ENCODE measurements at regions not wholly inside any gene's neighbourhood (a gene's known extent, or its start where the extent isn't known, plus 50 kb on each side); places are given as distances from the start of the nearest gene placed in this dataset.

GRCh38 chr9:16150501-16150900 lies 597.7 kb downstream of the CCDC171 start:
- intact Hi-C loops (cut with micrococcal nuclease; ENCODE audit: unreplicated experiment): no loop called here
- Histone ChIP-seq H3K4me2 (ENCODE audit: low read length) (no peak overlapping the region), H3K9me3 (ENCODE audit: low read length) (no peaks in the 10 kb centered on the region), H3K36me3 (ENCODE audit: insufficient read depth, low read length) (no peaks in the 10 kb centered on the region), H3K27ac (ENCODE audit: low read depth, low read length, poor library complexity, severe bottlenecking) (no peak overlapping the region), H3K79me2 (ENCODE audit: insufficient read depth, low read depth, low read length) (no peaks in the 10 kb centered on the region), H3K4me3 (ENCODE audit: low read depth, low read length, poor library complexity, severe bottlenecking) (no peak overlapping the region), H3K4me1 (ENCODE audit: insufficient read depth, low read length, poor library complexity, severe bottlenecking) (no peaks in the 10 kb centered on the region), H3K9me2 (ENCODE audit: insufficient read depth, low read length) (no peaks in the 10 kb centered on the region), H2AFZ (ENCODE audit: low read length) (no peak overlapping the region), H4K20me1 (ENCODE audit: insufficient read depth, low read length) (no peaks in the 10 kb centered on the region)
- DNase-seq (ENCODE audit: low spot score): no peak
- BruUV-seq (replicated peaks): no TSS peak
- TF ChIP-seq EZH2phosphoT487 (IDR thresholded peaks at IDR 0.05; ENCODE audit: borderline replicate concordance, low read depth, low read length) (no peak), CTCF (conservative IDR thresholded peaks at IDR 0.05; ENCODE audit: low read length) (no peak)
- POLR2A ChIA-PET: no interaction called here
- CTCF ChIA-PET (ENCODE audit: unreplicated experiment): no interaction called here

GRCh38 chr9:16150938-16151650 lies 598.3 kb downstream of the CCDC171 start:
- TF ChIP-seq CTCF (conservative IDR thresholded peaks at IDR 0.05; ENCODE audit: low read length) (no peak), EZH2phosphoT487 (IDR thresholded peaks at IDR 0.05; ENCODE audit: borderline replicate concordance, low read depth, low read length) (no peak)
- Histone ChIP-seq H3K79me2 (ENCODE audit: insufficient read depth, low read depth, low read length) (no peaks in the 10 kb centered on the region), H3K27ac (ENCODE audit: low read depth, low read length, poor library complexity, severe bottlenecking) (no peak overlapping the region), H3K4me1 (ENCODE audit: insufficient read depth, low read length, poor library complexity, severe bottlenecking) (no peaks in the 10 kb centered on the region), H3K4me2 (ENCODE audit: low read length) (no peak overlapping the region), H3K36me3 (ENCODE audit: insufficient read depth, low read length) (no peaks in the 10 kb centered on the region), H3K4me3 (ENCODE audit: low read depth, low read length, poor library complexity, severe bottlenecking) (no peak overlapping the region), H3K9me3 (ENCODE audit: low read length) (no peaks in the 10 kb centered on the region), H3K9me2 (ENCODE audit: insufficient read depth, low read length) (no peaks in the 10 kb centered on the region), H4K20me1 (ENCODE audit: insufficient read depth, low read length) (no peaks in the 10 kb centered on the region), H2AFZ (ENCODE audit: low read length) (no peak overlapping the region)
- BruUV-seq (replicated peaks): no TSS peak
- POLR2A ChIA-PET: interaction anchor here (0.6 kb wide), 1 partner anchor 802 kb away, joined by 4 read pairs; no protein-coding TSS in a partner anchor
- DNase-seq (ENCODE audit: low spot score): no peak
- CTCF ChIA-PET (ENCODE audit: unreplicated experiment): no interaction called here
- intact Hi-C loops (cut with micrococcal nuclease; ENCODE audit: unreplicated experiment): no loop called here

- Histone ChIP-seq H4K20me1 (ENCODE audit: insufficient read depth, low read length) (no peaks in the 10 kb centered on the region), H3K36me3 (ENCODE audit: insufficient read depth, low read length) (no peaks in the 10 kb centered on the region), H3K9me3 (ENCODE audit: low read length) (no peaks in the 10 kb centered on the region), H2AFZ (ENCODE audit: low read length) (no peak overlapping the region), H3K9me2 (ENCODE audit: insufficient read depth, low read length) (no peaks in the 10 kb centered on the region), H3K4me3 (ENCODE audit: low read depth, low read length, poor library complexity, severe bottlenecking) (no peak overlapping the region), H3K4me2 (ENCODE audit: low read length) (no peak overlapping the region), H3K79me2 (ENCODE audit: insufficient read depth, low read depth, low read length) (no peaks in the 10 kb centered on the region), H3K4me1 (ENCODE audit: insufficient read depth, low read length, poor library complexity, severe bottlenecking) (no peaks in the 10 kb centered on the region), H3K27ac (ENCODE audit: low read depth, low read length, poor library complexity, severe bottlenecking) (no peak overlapping the region)
- no TSS peak for BruUV-seq (replicated peaks)
- intact Hi-C loops (cut with micrococcal nuclease; ENCODE audit: unreplicated experiment): no loop called here
- TF ChIP-seq EZH2phosphoT487 (IDR thresholded peaks at IDR 0.05; ENCODE audit: borderline replicate concordance, low read depth, low read length): no peak
- no peak for TF ChIP-seq CTCF (conservative IDR thresholded peaks at IDR 0.05; ENCODE audit: low read length)
- DNase-seq (ENCODE audit: low spot score): no peak
- ChIA-PET POLR2A (no interaction called here), CTCF (ENCODE audit: unreplicated experiment) (no interaction called here)
Measured at GRCh38 chr9:16152276-16153101, 599.6 kb downstream of the CCDC171 start.
